ENCODE measurements at regions not wholly inside any gene's neighbourhood (a gene's known extent, or its start where the extent isn't known, plus 50 kb on each side); places are given as distances from the start of the nearest gene placed in this dataset.

GRCh38 chr1:193580419-193580818, 394.0 kb upstream of the B3GALT2 start:
- H3K27me3 ChIP-seq (ENCODE audit: insufficient read depth, low read length), result no peaks in the 10 kb centered on the region
- no peak for ATAC-seq
- POLR2A ChIA-PET, result no interaction called here
- no peaks in the 10 kb centered on the region for H3K4me1 ChIP-seq (ENCODE audit: control insufficient read depth in 1 of 2, insufficient read depth in 2 of 2, low read length in 2 of 2)
- H3K9me2 ChIP-seq (ENCODE audit: insufficient read depth), result no peaks in the 10 kb centered on the region
- H2AFZ ChIP-seq (ENCODE audit: low read depth, low read length, poor library complexity, severe bottlenecking), result no peak overlapping the region
- no peaks in the 10 kb centered on the region for H3K9me3 ChIP-seq (ENCODE audit: control insufficient read depth in 1 of 2, insufficient read depth in 1 of 2, low read depth in 1 of 2, low read length in 2 of 2)
- BruUV-seq (replicated peaks), result no TSS peak
- H3K36me3 ChIP-seq (ENCODE audit: control insufficient read depth in 1 of 2, insufficient read depth in 2 of 2, low read length in 2 of 2), result no peaks in the 10 kb centered on the region
- CTCF ChIA-PET, result no interaction called here
- no peaks in the 10 kb centered on the region for H4K20me1 ChIP-seq (ENCODE audit: insufficient read depth)
- H3K79me2 ChIP-seq (ENCODE audit: insufficient read depth, low read length), result no peaks in the 10 kb centered on the region
- no peak overlapping the region for H3K4me3 ChIP-seq (replicated peaks in 1 of 2; ENCODE audit: low read depth in 1 of 2, low read length in 2 of 2)
- no peak for TF ChIP-seq CTCF (IDR thresholded peaks at IDR 0.05 in 2 of 3, conservative IDR thresholded peaks at IDR 0.05 in 1 of 3; ENCODE audit: borderline replicate concordance in 1 of 3, insufficient read depth in 1 of 3, low read depth in 2 of 3, low read length in 2 of 3)
- TF ChIP-seq FOSL1 (IDR thresholded peaks at IDR 0.05; ENCODE audit: low read depth), result no peak
- no peak for TF ChIP-seq MAX (IDR thresholded peaks at IDR 0.05)
- no peak for TF ChIP-seq EGR1 (IDR thresholded peaks at IDR 0.05; ENCODE audit: low read depth)
- TF ChIP-seq SIN3A (IDR thresholded peaks at IDR 0.05; ENCODE audit: low read depth), result no peak
- no peak for TF ChIP-seq REST (IDR thresholded peaks at IDR 0.05; ENCODE audit: low read depth)
- TF ChIP-seq ZNF274 (IDR thresholded peaks at IDR 0.05; ENCODE audit: low read depth, low read length), result no peak
- TF ChIP-seq POLR2A (IDR thresholded peaks at IDR 0.05; ENCODE audit: borderline replicate concordance, extremely low read depth, insufficient read depth, insufficient read length), result no peak
- no peak for TF ChIP-seq EZH2phosphoT487 (IDR thresholded peaks at IDR 0.05; ENCODE audit: borderline replicate concordance)
- TF ChIP-seq POLR2AphosphoS5 (IDR thresholded peaks at IDR 0.05; ENCODE audit: low read depth, low read length), result no peak
- TF ChIP-seq JUND (IDR thresholded peaks at IDR 0.05), result no peak
- no peak for TF ChIP-seq ELF1 (IDR thresholded peaks at IDR 0.05; ENCODE audit: borderline replicate concordance, low read depth)
- no peak for TF ChIP-seq SRF (IDR thresholded peaks at IDR 0.05; ENCODE audit: low read depth)
- no peak for TF ChIP-seq YY1 (IDR thresholded peaks at IDR 0.05; ENCODE audit: extremely low read depth, insufficient replicate concordance, low read depth, low read length)
- no peak for TF ChIP-seq ATF3 (IDR thresholded peaks at IDR 0.05)
- RAD21 ChIA-PET (ENCODE audit: low non-redundant PET in 1 of 2, low total read pairs in 2 of 2, uncharacterized antibody in 2 of 2, unreplicated experiment in 2 of 2), result no interaction called here
- H3K27ac ChIP-seq (ENCODE audit: low read depth, low read length), result no peak overlapping the region
- no peak overlapping the region for H3K9ac ChIP-seq (ENCODE audit: low read length)
- no peak for DNase-seq (ENCODE audit: low read depth, low spot score)
- intact Hi-C loops (cut with micrococcal nuclease), result no loop called here
- no peak overlapping the region for H3K4me2 ChIP-seq (ENCODE audit: low read length)

Data from HCT116 (cell line).